Panc1 (cell line): ENCODE measurements at regions not wholly inside any gene's neighbourhood (a gene's known extent, or its start where the extent isn't known, plus 50 kb on each side); places are given as distances from the start of the nearest gene placed in this dataset.
"Not testable (repeated sequence)": the region's sequence is repeated elsewhere in the genome, so short reads cannot be mapped to it uniquely, and the experiment has no call there.

Source experiments
- ATAC-seq: fragments of 200-7000 bp; cut with Tn5 transposase; 2 replicates; pipeline ENCODE4 v1.9.1; 2020; ENCODE audit warnings: mild to moderate bottlenecking, moderate library complexity
- BruUV-seq: library from RNA; stranded (reverse); fragments of 400-500 nt; replicated peaks from 2 replicates; lab custom pipeline; 2021; lab: Mats Ljungman, UMichigan
- CTCF ChIA-PET: fragments of 300-600 bp; sonication (Branson Sonifier 250); formaldehyde crosslinking; loops from one replicate; lab custom pipeline; 2022; ENCODE audit warnings: antibody characterized with exemption; lab: Charles Lee
- POLR2A ChIA-PET: fragments of 300-600 bp; sonication (Branson Sonifier 250); formaldehyde crosslinking; loops from one replicate; lab custom pipeline; 2022; ENCODE audit warnings: antibody characterized with exemption; lab: Charles Lee
- DNase-seq: peaks from one replicate; pipeline ENCODE4 v3.0.0-alpha.2; 2010; ENCODE audit warnings: low read depth, low spot score
- H3K27ac ChIP-seq: 2 replicates; pipeline ENCODE4 v1.5.1; 2011; ENCODE audit warnings: mild to moderate bottlenecking, low read length, inconsistent platforms
- H3K27me3 ChIP-seq: fragments of 200-500 bp; sonication (Bioruptor generic); 2 replicates; pipeline ENCODE4 v1.6.0; 2014; ENCODE audit warnings: low read length, inconsistent platforms; ENCODE audit not compliant: control insufficient read depth, insufficient read depth
- H3K36me3 ChIP-seq: fragments of 200-500 bp; sonication (Bioruptor generic); 2 replicates; pipeline ENCODE4 v1.5.1; 2014; ENCODE audit warnings: inconsistent platforms, mild to moderate bottlenecking, low read length, moderate library complexity; ENCODE audit not compliant: control insufficient read depth, insufficient read depth
- H3K4me1 ChIP-seq: 2 replicates; pipeline ENCODE4 v1.5.1; 2011; ENCODE audit warnings: inconsistent platforms, mild to moderate bottlenecking, low read length, moderate library complexity; ENCODE audit not compliant: control insufficient read depth, insufficient read depth
- H3K4me3 ChIP-seq, 2 experiments: 2 replicates each; pipeline ENCODE4 v1.5.1; 2011 to 2012; ENCODE audit warnings: low read depth in 2 of 2, low read length in 2 of 2, mild to moderate bottlenecking in 2 of 2, inconsistent platforms in 1 of 2, moderate library complexity in 1 of 2
- H3K9me3 ChIP-seq: fragments of 200-500 bp; sonication (Bioruptor generic); 2 replicates; pipeline ENCODE4 v1.5.1; 2014; ENCODE audit warnings: low read depth, mild to moderate bottlenecking, inconsistent platforms, low read length, moderate library complexity; ENCODE audit not compliant: control insufficient read depth, insufficient read depth
- CTCF ChIP-seq: fragments of 450-650 bp; IDR thresholded peaks from 2 replicates; pipeline ENCODE4 v1.5.1; 2017; ENCODE audit warnings: mild to moderate bottlenecking
- POLR2AphosphoS5 ChIP-seq: IDR thresholded peaks from 2 replicates; pipeline ENCODE4 v1.6.1; 2012; ENCODE audit warnings: mild to moderate bottlenecking, low read depth, low read length, moderate library complexity
- SIN3A ChIP-seq: IDR thresholded peaks from 2 replicates; pipeline ENCODE4 v1.6.1; 2012; ENCODE audit warnings: low read depth, mild to moderate bottlenecking, low read length, moderate library complexity, borderline replicate concordance; ENCODE audit not compliant: insufficient read depth
- TCF7L2 ChIP-seq: IDR thresholded peaks from 2 replicates; pipeline ENCODE4 v1.6.1; 2011; ENCODE audit warnings: mild to moderate bottlenecking, low read depth, low read length, inconsistent platforms
- in situ Hi-C: cut with HindIII; loops from 2 replicates; pipeline ENCODE4 v1.10.0; 2016; ENCODE audit warnings: low sequenced_read_pairs, low pct_unique_long_range_greater_than_20kb
- intact Hi-C: fragments of 100-400 bp; cut with micrococcal nuclease; formaldehyde crosslinking; loops from one replicate; pipeline ENCODE4 v1.10.0; 2022; ENCODE audit not compliant: unreplicated experiment
- TF ChIP-seq, protein P1 (sequence below), 2 experiments: IDR thresholded peaks; 2 replicates each; pipeline ENCODE4 v1.6.1; 2011 to 2012; ENCODE audit warnings: low read depth in 2 of 2, control low read depth in 1 of 2, low read length in 1 of 2, mild to moderate bottlenecking in 1 of 2, moderate library complexity in 1 of 2; ENCODE audit not compliant: insufficient read depth in 1 of 2

DNA sequence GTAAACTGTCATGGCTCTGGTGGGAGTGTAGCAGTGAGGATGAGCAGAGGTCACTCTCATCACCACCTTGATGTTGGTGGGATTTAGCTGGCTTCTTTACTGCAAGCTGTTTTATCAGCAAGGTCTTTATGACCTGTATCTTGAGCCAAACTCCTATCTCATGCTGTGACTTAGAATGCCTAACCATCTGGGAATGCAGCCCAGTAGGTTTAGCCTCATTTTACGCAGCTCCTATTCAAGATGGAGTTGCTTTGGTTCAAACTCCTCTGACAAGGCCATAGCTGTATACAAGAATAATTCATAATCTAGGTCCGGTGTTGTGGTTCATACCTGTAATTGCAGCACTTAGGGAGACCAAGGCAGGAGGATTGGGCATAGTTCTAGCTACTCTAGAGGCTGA, 85.1 kb downstream of the ARRDC3 start:
- H3K27ac ChIP-seq, result no peak overlapping the region
- BruUV-seq, result no TSS peak
- in situ Hi-C loops (no loop called here), intact Hi-C loops (no loop called here)
- TF ChIP-seq TCF7L2, result no peak
- TF ChIP-seq CTCF, result no peak
- TF ChIP-seq SIN3A, result no peak
- no peak for TF ChIP-seq POLR2AphosphoS5
- TF ChIP-seq, protein P1, sequence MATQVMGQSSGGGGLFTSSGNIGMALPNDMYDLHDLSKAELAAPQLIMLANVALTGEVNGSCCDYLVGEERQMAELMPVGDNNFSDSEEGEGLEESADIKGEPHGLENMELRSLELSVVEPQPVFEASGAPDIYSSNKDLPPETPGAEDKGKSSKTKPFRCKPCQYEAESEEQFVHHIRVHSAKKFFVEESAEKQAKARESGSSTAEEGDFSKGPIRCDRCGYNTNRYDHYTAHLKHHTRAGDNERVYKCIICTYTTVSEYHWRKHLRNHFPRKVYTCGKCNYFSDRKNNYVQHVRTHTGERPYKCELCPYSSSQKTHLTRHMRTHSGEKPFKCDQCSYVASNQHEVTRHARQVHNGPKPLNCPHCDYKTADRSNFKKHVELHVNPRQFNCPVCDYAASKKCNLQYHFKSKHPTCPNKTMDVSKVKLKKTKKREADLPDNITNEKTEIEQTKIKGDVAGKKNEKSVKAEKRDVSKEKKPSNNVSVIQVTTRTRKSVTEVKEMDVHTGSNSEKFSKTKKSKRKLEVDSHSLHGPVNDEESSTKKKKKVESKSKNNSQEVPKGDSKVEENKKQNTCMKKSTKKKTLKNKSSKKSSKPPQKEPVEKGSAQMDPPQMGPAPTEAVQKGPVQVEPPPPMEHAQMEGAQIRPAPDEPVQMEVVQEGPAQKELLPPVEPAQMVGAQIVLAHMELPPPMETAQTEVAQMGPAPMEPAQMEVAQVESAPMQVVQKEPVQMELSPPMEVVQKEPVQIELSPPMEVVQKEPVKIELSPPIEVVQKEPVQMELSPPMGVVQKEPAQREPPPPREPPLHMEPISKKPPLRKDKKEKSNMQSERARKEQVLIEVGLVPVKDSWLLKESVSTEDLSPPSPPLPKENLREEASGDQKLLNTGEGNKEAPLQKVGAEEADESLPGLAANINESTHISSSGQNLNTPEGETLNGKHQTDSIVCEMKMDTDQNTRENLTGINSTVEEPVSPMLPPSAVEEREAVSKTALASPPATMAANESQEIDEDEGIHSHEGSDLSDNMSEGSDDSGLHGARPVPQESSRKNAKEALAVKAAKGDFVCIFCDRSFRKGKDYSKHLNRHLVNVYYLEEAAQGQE (IDR thresholded peaks at IDR 0.05; ENCODE audit: insufficient read depth in 1 of 2, low read depth in 2 of 2, low read length in 1 of 2), result no peak
- ChIA-PET CTCF (no interaction called here), POLR2A (interaction anchor here (0.6 kb wide), 1 partner anchor 17 kb away, joined by 7 read pairs; no protein-coding TSS in a partner anchor)
- H3K4me1 ChIP-seq, result peaks cover 15% of the 10 kb centered on the region
- no peaks in the 10 kb centered on the region for H3K9me3 ChIP-seq
- no peaks in the 10 kb centered on the region for H3K27me3 ChIP-seq
- H3K4me3 ChIP-seq, result no peak overlapping the region
- no peak for DNase-seq
- H3K36me3 ChIP-seq, result no peaks in the 10 kb centered on the region
- ATAC-seq, result no peak

DNA sequence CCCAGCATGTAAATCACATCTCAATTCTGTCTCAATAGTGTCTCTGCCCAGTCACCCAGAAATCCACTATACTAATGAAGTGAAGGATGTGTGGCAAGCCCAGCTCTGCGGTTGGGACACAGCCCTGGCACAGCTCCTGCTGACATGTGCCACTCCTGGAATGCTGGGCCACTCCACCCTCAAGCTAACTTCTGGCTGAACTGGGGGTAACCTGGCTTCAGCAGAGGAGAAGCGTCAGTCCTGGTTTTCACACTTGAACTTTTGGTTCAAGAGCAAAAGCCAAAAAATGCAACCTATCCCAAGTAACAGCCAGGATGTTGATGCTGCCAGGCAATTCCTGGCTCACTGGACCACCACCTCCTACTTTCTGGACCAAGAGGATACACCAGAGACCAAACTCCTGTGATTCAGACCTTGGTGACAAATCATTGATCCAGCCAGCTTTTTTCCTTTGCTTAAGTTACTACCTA, 86.4 kb downstream of the ARRDC3 start:
- intact Hi-C loops (no loop called here), in situ Hi-C loops (no loop called here)
- peaks cover 20% of the 10 kb centered on the region for H3K4me1 ChIP-seq
- H3K27ac ChIP-seq, result peak overlapping the region; percentile 60; the same call in 1 of the 2 replicates
- POLR2A ChIA-PET, result interaction anchor here (1.2 kb wide), 1 partner anchor 21 kb away, joined by 3 read pairs; no protein-coding TSS in a partner anchor
- CTCF ChIA-PET, result no interaction called here
- ATAC-seq (peak; percentile 78), DNase-seq (no peak)
- H3K27me3 ChIP-seq, result no peaks in the 10 kb centered on the region
- TF ChIP-seq, protein P1 (IDR thresholded peaks at IDR 0.05; ENCODE audit: insufficient read depth in 1 of 2, low read depth in 2 of 2, low read length in 1 of 2), result no peak
- no peak for TF ChIP-seq TCF7L2
- no peak for TF ChIP-seq POLR2AphosphoS5
- TF ChIP-seq SIN3A, result no peak
- no peak for TF ChIP-seq CTCF
- no peak overlapping the region for H3K4me3 ChIP-seq
- no peaks in the 10 kb centered on the region for H3K9me3 ChIP-seq
- no TSS peak for BruUV-seq
- H3K36me3 ChIP-seq, result no peaks in the 10 kb centered on the region

DNA sequence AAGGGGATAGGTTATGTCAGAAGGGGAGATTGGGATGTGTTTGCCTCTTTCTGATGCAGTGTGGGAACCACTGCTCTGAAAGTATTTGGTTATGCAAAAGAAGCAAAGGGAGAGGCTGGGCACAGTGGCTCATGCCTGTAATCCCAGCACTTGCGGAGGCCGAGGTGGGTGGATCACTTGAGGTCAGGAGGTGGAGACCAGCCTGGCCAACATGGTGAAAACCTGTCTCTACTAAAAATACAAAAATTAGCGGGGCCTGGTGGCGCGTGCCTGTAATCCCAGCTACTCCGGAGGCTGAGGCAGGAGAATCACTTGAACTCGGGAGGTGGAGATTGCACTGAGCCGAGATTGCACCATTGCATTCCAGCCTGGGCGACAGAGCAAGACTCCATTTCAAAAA, 87.0 kb downstream of the ARRDC3 start:
- BruUV-seq, CTCF ChIA-PET, H3K9me3 ChIP-seq, H3K4me3 ChIP-seq, intact Hi-C loops, H3K27me3 ChIP-seq, in situ Hi-C loops, DNase-seq, H3K36me3 ChIP-seq: not testable (repeated sequence)
- POLR2A ChIA-PET, result interaction anchor here (1.2 kb wide), 1 partner anchor 20 kb away, joined by 3 read pairs; no protein-coding TSS in a partner anchor
- peak overlapping the region; percentile 60 for H3K27ac ChIP-seq
- ATAC-seq, result 0 out of 2 replicates have a peak, but pooled peaks have one; percentile 28
- H3K4me1 ChIP-seq, result peaks cover 20% of the 10 kb centered on the region
